Nephron progenitor cell (in vitro differentiated cells): ENCODE measurements at regions not wholly inside any gene's neighbourhood (a gene's known extent, or its start where the extent isn't known, plus 50 kb on each side); places are given as distances from the start of the nearest gene placed in this dataset.

Experiments
- DNase-seq: peaks from one replicate; pipeline ENCODE4 v3.0.0; 2021
- H3K27ac Mint-ChIP-seq: 2 replicates; pipeline ENCODE4 v1.8.0; 2021; ENCODE audit warnings: mild to moderate bottlenecking, moderate library complexity, mixed read lengths
- H3K27me3 Mint-ChIP-seq: 2 replicates; pipeline ENCODE4 v1.8.0; 2021; ENCODE audit warnings: mild to moderate bottlenecking, low read depth, mixed read lengths; ENCODE audit not compliant: poor library complexity
- H3K36me3 Mint-ChIP-seq: 2 replicates; pipeline ENCODE4 v1.8.0; 2021; ENCODE audit warnings: low read depth, mixed read lengths
- H3K4me1 Mint-ChIP-seq: 2 replicates; pipeline ENCODE4 v1.8.0; 2021; ENCODE audit warnings: mixed read lengths
- H3K4me3 Mint-ChIP-seq: 2 replicates; pipeline ENCODE4 v1.8.0; 2021; ENCODE audit warnings: mild to moderate bottlenecking, moderate library complexity, mixed read lengths
- H3K9me3 Mint-ChIP-seq: 2 replicates; pipeline ENCODE4 v1.8.0; 2021; ENCODE audit warnings: mild to moderate bottlenecking, moderate library complexity, mixed read lengths
- TF ChIP-seq, protein P1 (sequence below): fragments of 200-600 bp; sonication (generic); IDR thresholded peaks from 2 replicates; pipeline ENCODE4 v1.5.0; 2021; ENCODE audit warnings: antibody characterized with exemption

DNA sequence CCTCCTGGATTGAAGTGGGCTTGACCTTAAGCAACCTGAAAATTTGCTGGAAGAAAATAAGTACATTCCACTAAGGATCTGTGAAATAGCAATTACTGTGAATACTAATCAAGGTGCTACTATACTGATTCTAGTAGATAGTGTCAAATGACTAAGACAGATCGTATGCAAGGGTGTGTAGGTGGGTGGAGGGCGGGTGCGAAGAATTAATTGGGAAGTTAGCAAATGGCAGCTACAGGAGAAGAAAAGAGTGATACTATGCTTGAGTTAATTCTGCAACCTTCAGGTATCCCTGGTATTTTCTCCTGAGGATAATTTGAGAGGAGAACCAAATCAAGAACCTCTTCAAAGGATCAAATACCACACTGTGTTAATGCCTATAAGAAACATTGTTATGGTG lies 501.9 kb downstream of the INHBA start:
- no peak overlapping the region for H3K27ac Mint-ChIP-seq
- H3K4me3 Mint-ChIP-seq: no peak overlapping the region
- H3K9me3 Mint-ChIP-seq: no peaks in the 10 kb centered on the region
- H3K36me3 Mint-ChIP-seq: no peaks in the 10 kb centered on the region
- H3K4me1 Mint-ChIP-seq: peaks cover 4% of the 10 kb centered on the region
- no peak for DNase-seq
- peaks cover 2% of the 10 kb centered on the region for H3K27me3 Mint-ChIP-seq
- TF ChIP-seq, protein P1, sequence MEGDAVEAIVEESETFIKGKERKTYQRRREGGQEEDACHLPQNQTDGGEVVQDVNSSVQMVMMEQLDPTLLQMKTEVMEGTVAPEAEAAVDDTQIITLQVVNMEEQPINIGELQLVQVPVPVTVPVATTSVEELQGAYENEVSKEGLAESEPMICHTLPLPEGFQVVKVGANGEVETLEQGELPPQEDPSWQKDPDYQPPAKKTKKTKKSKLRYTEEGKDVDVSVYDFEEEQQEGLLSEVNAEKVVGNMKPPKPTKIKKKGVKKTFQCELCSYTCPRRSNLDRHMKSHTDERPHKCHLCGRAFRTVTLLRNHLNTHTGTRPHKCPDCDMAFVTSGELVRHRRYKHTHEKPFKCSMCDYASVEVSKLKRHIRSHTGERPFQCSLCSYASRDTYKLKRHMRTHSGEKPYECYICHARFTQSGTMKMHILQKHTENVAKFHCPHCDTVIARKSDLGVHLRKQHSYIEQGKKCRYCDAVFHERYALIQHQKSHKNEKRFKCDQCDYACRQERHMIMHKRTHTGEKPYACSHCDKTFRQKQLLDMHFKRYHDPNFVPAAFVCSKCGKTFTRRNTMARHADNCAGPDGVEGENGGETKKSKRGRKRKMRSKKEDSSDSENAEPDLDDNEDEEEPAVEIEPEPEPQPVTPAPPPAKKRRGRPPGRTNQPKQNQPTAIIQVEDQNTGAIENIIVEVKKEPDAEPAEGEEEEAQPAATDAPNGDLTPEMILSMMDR: no peak

DNA sequence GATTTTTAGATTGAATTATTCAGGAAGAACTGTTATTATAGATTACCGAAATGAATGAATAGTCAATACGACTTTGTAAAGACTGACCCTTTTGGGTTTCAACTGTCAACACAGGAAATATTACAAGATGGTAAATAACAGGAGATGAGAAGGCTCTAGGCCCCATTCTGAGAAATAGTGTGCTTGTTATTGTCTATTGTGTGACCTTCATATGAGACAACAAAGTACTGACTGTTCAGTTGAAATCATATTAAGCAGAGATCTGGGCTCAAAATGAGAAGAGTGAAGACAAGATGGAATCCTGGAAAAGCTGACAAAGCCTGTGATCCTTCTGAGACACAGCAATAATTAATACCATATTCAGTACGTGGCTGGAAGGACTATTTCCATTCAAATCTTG lies 503.8 kb downstream of the INHBA start:
- Mint-ChIP-seq H3K9me3 (no peaks in the 10 kb centered on the region), H3K27ac (no peak overlapping the region), H3K4me1 (peaks cover 4% of the 10 kb centered on the region), H3K4me3 (no peak overlapping the region), H3K36me3 (no peaks in the 10 kb centered on the region), H3K27me3 (peaks cover 7% of the 10 kb centered on the region)
- TF ChIP-seq, protein P1: no peak
- no peak for DNase-seq

DNA sequence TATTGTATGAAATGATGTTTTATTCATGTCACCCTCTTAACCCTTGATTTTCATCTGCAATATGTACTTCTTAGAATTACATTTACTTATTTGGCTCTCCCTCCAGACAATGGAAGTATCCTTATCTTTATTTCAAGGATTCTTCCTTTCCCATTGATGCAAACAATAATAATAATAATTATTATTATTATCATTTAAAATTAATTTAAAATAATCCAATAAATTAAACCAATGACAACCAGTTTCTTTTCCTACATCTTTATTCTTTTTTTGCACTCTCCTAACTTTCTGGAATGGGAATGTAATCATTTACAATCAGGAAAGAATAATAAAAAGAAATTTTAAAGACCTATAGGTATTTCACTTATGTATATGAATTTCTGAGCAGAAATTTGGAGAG lies 504.4 kb downstream of the INHBA start:
- Mint-ChIP-seq H3K36me3 (no peaks in the 10 kb centered on the region), H3K27me3 (peaks cover 7% of the 10 kb centered on the region), H3K4me3 (no peak overlapping the region), H3K27ac (no peak overlapping the region), H3K9me3 (no peaks in the 10 kb centered on the region), H3K4me1 (peaks cover 11% of the 10 kb centered on the region)
- TF ChIP-seq, protein P1: no peak
- DNase-seq: no peak

DNA sequence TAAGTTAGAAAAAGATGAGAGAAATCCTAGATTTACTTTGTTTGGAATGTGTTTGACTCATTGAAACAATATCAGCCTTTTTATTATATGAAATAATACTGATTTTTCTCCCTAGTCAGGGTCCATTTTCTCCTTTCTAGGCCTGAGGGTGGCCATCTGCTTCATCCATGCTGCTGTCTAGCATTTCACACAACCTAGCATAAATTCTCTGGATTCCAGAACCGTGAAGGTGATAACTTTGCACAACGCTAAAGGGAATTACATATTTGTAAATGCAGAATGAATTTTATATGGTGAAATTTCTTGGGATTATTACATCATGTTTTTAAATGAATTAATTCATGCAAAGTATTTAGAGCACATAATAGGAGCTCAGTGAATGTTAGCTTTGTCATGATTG lies 505.1 kb downstream of the INHBA start:
- DNase-seq: no peak
- Mint-ChIP-seq H3K27ac (no peak overlapping the region), H3K9me3 (no peaks in the 10 kb centered on the region), H3K27me3 (peaks cover 7% of the 10 kb centered on the region), H3K4me3 (no peak overlapping the region), H3K36me3 (no peaks in the 10 kb centered on the region), H3K4me1 (peaks cover 11% of the 10 kb centered on the region)
- TF ChIP-seq, protein P1: no peak

DNA sequence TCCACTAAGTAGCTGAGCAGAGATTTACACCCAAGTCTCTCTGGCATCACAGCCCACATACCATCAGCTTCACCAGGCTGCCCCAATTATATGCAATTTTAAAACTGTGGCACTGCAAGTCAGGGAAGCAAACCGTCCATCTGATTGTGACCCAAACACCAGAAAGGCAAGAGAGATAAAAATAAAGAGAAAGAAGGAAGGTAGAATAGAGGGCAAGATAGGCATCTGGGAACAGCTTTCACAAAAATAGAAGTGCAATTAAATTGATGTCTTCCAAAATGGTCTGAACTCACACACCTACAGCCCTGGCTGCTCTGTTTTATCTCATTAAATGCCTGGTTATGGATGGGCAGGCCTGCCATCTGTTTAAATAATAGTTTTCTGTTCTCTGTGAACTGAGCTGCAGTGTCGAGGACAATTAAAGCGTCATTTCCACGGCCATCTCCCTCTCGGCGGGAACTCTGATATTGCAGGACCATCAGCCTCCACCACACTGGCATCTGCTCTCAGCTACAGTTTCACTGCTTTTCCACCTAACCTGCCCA lies 509.1 kb downstream of the INHBA start:
- Mint-ChIP-seq H3K27ac (no peak overlapping the region), H3K4me1 (peaks cover 15% of the 10 kb centered on the region), H3K27me3 (peaks cover 7% of the 10 kb centered on the region), H3K4me3 (no peak overlapping the region), H3K9me3 (no peaks in the 10 kb centered on the region), H3K36me3 (no peaks in the 10 kb centered on the region)
- TF ChIP-seq, protein P1: no peak
- no peak for DNase-seq

DNA sequence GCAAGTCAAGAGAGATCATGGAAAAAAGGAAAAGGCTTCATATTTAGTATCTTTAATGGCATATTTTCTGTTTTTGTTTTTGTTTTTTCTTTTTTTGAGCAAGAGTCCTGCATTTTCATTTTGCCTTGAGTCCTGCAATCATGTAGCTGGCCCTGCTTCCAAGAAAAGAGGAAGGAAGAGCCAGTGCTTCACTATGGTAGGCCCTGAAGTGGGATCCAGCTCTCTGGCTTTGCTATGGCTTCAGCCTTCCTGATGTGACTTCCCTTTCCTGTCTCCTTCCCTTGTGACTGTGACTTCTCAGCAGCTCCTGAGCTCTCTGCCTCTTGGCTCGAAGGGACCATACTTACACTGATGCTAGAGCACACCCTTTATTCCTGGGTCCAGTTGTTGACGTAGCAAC lies 512.3 kb downstream of the INHBA start:
- no peak for DNase-seq
- peaks cover 23% of the 10 kb centered on the region for H3K4me1 Mint-ChIP-seq
- no peak overlapping the region for H3K27ac Mint-ChIP-seq
- peaks cover 4% of the 10 kb centered on the region for H3K27me3 Mint-ChIP-seq
- H3K4me3 Mint-ChIP-seq: no peak overlapping the region
- no peaks in the 10 kb centered on the region for H3K36me3 Mint-ChIP-seq
- TF ChIP-seq, protein P1: no peak
- no peaks in the 10 kb centered on the region for H3K9me3 Mint-ChIP-seq
